Anterior cingulate cortex (tissue), 58 donors: ENCODE measurements at regions not wholly inside any gene's neighbourhood (a gene's known extent, or its start where the extent isn't known, plus 50 kb on each side); places are given as distances from the start of the nearest gene placed in this dataset.

ENCODE experiments used
- DNase-seq, 58 donors: peaks; one replicate each; lab custom pipeline; 2025; lab: John Stamatoyannopoulos, UW

DNA sequence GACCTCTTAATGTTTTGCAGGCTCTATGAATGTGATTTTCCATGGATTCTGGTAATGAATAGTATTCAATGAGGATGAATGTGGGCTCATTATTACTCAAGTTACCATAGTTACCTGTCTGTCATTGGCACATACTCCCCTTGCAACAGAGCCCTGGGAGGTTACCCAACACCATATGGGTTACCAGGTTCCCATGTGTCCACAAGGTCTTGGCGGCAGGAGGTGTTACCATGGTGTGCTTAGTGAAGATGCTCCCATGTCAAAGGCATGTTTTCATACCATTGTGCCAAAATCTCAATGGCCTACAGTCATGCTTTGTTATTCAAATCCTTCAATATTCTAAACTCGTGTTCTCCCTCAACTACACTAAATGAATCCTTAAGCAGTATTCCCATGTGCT is 232.5 kb downstream of the HDGFL1 start:
- no peak for DNase-seq

GRCh38 chr6:22804620-22805261 is 235.4 kb downstream of the HDGFL1 start:
- DNase-seq: no peak

DNA sequence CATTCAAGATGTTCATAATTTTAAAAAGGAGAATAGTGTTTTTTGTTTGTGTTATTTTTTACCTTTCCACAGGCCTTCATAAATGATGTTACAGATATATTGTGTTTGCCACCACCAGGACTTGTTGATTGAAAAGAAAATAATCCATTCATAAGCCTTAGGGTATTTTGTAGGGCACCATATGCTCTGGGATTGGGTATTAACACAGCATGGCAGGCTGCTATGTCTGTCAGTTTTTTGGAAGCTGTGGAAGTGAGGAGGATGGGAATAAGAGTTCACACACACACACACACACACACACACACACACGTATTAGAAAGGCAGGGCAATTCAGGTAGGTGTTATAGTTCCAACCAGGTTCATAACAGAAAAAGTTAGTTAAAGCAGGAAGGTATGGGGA is 237.9 kb downstream of the HDGFL1 start:
- DNase-seq: no peak

DNA sequence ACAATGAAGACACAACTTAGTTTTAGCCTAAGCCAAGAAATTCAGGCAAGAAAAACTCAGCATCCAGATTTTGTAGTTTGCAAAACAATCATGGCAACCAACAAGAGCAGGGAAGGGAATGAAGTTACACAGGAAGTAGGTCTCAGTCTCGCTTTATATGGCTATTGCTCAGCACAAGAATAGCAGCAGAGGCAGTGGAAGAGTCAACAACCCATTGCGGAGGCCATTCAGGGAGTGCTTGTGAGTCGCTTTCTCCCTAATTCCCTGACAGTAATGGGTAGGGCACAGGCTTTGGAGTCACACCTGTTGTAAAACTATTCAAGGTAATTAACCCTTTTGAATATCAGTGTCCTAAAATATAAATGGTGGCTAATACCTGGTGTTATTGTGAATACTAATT is 238.5 kb downstream of the HDGFL1 start:
- no peak for DNase-seq

DNA sequence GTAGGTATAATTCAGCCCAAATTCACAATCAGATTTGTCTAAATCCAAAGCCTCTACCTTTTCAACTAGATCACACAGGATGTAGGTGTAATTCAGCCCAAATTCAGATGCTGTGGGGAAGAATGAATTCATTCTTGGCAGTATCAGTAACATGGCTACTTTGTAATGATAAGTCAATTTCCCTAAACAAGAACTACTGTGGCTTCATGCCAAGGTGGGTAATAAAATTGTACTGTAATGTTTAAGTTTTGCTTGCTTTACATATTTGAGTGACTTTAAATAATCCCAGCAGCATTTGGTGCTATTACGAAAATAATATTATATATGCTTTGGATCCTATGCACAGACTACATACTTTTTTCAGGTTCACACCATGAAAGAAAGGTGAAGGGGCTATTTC is 239.1 kb downstream of the HDGFL1 start:
- no peak for DNase-seq

DNA sequence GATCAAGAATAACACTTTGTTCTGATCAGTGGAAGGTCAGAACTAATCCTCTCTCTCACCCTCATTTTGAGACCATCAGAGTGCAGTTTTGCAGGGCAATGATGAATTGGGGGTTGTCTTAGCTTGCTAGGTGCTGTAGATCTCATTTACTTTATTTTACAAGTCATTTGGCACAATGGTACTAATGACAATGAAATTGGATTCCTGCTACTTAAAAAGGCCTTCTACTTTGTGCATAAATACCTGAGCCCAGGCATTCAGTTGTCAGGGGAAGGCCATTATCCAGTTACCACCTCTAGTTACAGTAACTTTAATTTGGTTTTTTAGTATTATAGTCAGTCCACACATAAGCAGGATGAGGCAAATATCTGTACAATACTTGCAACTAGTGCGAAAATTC is 240.0 kb downstream of the HDGFL1 start:
- DNase-seq: no peak

DNA sequence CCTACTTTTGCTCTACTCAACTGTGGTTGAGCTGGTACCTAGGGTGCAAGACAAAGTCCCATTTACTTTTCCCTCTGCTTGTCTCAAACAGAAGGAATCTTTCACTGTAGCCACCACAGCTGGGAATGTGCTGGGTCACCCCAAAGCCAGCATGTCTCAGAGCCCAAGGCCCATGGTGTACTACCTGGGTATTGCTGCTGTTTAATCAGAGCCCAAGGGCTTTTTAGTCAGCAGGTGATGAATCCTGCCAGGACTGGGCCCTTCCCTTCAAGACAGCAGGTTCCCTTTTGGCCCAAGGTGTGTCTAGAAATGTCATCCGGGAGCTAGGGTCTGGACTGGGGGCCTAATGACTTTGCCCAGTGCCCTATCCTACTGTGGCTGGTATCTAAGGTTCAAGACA is 249.8 kb downstream of the HDGFL1 start:
- no peak for DNase-seq

DNA sequence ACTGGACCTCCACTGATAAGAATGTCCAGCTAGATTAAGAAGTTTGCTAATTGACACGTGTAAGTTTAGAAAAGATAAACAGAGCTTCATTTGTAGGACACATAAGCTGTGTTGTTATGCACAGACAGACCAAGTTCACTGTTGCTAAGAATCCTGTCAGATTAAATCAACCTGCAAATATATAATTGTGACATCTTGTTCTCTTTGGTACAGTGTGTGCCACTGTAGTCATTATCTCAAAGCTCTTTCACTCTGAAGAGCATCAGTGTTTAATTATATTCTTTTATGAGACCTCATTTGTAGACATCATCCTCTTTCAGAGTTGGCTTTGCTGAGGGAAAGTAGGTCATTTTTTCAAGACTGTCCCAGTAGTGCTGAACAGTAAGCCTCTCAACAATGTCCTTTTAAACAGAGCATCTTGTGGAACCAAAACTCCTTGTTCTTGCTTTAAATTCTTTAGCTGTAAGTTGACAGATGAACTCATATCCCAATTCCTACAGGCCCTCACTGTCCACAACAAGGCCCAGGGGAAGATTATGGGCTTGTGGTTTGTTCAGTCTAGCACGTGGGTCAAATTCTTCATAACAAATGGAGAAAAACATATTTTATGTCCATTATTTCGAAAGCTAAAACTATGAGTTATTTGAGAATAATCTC is 252.4 kb downstream of the HDGFL1 start:
- DNase-seq: no peak

DNA sequence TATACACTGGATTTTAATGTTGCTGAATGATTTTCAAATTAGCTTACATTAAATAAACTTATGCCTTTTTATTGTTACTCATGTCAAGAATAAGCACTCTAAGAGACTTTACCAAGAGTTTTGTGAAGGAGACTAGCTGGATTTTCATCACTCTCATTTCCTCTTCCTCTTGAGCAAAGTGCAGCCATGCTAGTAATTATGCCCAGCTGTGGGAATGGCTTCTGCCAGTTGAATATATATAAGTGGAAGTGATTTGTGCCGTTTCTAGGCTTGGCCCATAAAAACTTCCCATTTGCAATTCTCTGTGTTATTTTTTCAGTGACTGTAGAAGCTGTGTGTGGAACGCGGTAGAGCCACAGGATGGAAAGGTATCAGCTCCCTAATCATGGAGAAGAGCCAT is 255.8 kb downstream of the HDGFL1 start:
- DNase-seq: no peak

GRCh38 chr6:22826961-22827360 is 257.6 kb downstream of the HDGFL1 start:
- no peak for DNase-seq

GRCh38 chr6:22827760-22828159 is 258.4 kb downstream of the HDGFL1 start:
- no peak for DNase-seq

DNA sequence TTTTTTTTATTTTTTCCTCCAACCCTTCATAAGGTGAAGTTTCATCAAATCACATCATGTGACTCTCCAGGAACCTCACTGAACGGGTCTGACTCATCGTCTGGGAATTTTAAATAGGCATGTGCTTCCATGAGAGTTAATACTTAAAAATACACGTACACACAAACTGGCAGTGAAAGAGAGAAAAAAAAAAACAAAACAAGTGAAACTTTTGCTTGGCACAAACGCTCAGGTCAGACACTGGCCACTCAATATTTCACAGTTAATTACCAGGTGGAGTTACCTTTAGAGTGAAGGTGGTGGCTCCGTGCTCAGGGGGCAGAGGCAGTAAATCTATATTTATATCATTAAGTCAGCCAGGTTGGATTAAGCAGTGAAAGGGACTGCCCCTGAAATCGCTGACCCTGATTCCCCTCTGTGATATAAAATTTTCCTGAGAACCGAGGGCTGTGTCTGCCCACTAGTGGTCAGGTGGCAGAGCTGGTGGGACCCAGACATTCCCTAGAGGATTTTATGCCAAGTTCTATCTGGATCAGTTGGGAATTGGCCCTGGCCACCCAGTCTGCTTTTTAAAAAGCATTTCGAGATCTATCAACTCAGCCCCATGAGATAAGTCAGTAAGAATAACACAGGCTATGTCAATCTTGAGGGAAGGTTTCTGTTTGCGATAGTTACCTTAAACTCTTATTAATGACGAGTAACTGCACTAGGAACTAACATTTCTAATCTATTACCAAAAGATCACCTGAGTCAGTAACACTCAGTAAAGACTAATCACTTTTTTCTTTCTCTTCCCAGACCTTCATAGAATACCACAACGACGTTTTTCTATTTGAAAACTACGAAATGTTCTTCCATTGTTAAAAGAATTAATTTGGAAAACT is 259.1 kb downstream of the HDGFL1 start:
- no peak for DNase-seq

DNA sequence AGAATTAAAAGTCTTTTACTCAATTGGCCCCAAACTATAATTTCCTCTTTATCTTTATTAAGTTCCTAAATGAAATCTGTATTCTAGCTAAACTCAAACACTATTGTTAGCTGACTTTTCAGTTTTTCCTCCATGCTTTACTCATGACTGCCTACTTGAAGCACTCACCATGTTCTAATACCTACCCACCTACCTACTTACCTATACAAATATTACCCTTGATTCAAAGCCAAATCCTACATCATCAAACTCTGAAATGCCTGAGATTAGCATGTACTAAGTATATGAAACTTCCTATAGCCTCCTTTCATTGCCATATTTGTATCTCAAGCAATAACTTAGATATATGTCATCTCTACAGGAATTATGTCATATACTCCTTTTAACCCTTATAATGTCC is 259.7 kb downstream of the HDGFL1 start:
- DNase-seq: no peak

GRCh38 chr6:22830463-22830862 is 261.1 kb downstream of the HDGFL1 start:
- no peak for DNase-seq

DNA sequence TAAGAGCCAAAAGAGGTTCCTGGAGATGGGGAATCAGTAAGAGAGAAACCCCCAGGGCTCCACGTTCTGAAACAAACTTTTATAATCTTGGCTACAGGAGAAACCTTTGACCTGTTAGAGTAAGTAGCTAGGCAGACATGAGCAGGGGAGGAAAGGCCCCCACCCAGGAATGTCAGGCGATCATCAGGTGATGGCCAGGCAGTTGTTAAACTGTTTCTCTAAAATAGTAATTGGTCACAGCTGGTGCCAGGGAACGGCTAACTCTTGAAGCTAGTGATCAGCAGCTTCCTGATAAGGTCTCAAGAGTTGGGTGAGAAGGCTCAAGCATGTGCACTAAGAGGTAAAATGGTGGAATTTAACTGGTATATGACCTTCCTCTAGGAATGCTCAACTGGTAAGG is 263.8 kb downstream of the HDGFL1 start:
- DNase-seq: no peak

GRCh38 chr6:22838345-22838744 is 269.0 kb downstream of the HDGFL1 start:
- no peak for DNase-seq

- no peak for DNase-seq
Observed at GRCh38 chr6:22845467-22845866, 276.1 kb downstream of the HDGFL1 start.

DNA sequence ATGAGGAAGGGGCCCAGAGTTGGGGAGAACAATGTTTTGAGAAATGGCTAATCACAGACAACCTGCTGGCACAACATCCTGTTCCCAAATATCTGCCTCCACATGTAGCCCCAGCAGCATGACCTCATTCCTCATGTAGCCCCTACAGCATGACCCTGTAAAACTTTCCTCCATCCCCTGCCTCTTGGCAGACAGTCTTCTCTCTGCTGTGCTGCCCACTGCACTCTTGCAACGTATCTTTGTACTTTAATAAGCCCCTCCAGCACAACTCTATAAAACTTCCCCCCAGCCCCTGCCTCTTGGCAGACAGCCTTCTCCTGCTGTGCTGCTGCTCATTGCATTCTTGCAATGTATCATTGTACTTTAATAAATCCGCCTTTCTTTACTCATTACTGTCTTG is 278.8 kb downstream of the HDGFL1 start:
- no peak for DNase-seq

DNA sequence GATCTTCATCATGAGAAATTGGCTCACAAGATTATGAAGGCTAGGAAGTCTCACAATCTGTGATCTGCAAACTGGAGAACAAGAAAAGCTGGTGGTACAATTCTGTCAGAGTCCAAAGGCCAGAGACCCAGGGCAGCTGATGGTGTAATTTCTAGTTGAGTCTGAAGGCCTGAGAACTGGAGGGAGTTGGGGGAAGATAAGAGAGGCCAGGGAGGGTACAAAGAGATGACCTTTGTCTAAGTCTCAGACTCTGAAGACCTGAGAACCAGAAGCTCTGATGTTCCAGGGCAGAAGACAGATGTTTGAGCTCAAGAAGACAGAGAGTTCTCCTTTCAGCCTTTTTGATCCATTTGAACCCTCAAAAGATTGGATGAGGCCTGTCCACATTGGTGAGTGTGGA is 280.6 kb downstream of the HDGFL1 start:
- no peak for DNase-seq

DNA sequence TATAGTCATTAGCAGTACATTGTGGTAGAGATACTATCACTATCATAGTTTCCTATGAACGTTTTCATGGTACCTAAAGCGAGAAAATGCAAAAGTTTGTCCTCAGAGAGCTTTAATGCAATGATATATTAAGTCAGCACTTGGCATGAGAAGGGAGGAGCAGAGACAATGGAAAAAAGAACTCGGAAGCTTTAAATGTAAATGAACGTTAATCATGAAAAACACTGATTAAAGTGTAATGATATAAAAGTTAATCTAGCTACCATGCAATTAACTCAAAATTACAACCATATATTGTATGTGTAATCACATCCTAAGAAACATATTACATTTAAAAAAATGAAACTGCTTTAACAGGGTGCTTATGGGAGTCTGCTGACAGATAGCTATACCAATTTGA is 282.7 kb downstream of the HDGFL1 start:
- no peak for DNase-seq

DNA sequence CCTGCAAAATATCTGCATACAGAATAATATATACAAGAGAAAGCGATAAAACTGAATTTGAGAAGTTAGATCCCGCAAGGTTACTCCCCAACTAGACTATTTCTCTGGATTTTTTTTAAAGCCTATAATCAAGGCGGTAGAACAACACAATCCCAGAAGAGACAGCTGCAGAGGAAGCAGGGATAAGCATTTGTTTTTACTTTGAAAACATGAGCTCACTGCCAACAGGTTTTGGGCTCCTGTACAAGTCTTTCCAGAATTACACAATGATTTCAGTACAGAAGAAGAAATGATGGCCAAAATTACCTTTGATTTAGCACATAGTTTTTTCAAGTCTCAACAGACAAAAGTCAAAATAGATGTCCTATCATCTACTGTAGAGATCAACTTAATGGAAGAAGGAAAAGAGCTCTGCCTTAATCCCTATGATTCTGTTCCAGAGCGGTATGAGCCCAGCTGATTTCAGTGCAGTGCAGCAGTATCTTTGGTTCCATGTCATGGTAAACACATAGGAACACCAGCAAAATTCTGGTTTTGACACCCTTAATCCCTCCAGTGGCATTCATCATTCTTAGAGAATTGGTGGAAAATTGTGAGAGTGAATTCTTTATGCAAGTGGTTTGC is 304.3 kb downstream of the HDGFL1 start:
- DNase-seq: peak in 1 of 58 donors; percentile 3
